ENCODE measurements at regions not wholly inside any gene's neighbourhood (a gene's known extent, or its start where the extent isn't known, plus 50 kb on each side); places are given as distances from the start of the nearest gene placed in this dataset.

DNA sequence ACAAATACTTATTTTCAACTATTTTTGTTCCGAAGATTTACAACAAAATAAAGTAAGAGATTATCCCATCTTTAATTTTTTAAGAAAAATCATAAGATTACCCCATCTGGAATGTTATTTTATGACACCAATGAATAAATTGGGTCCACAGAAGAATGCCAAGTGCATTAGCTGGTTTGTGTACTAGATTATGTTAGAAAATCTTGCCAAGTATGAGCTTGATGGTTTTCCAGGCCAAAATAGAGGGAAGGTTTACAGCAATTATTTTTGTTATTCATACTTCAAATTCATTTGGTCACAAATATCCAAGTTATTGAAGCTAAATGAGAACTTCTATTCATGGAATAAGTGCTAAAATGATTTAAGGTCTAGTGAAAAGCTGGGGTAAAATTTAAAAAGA, 109.4 kb upstream of the DMRTA1 start:
- DNase-seq (no peak), ATAC-seq (no peak)
- H3K9me3 ChIP-seq, result no peaks in the 10 kb centered on the region
- H3K4me1 ChIP-seq (ENCODE audit: low read depth), result no peaks in the 10 kb centered on the region
- H3K4me3 ChIP-seq, result no peak overlapping the region
- no peaks in the 10 kb centered on the region for H3K36me3 ChIP-seq (ENCODE audit: low read depth)
- intact Hi-C loops (cut with DNase I, micrococcal nuclease), result no loop called here
- TF ChIP-seq, protein P1, sequence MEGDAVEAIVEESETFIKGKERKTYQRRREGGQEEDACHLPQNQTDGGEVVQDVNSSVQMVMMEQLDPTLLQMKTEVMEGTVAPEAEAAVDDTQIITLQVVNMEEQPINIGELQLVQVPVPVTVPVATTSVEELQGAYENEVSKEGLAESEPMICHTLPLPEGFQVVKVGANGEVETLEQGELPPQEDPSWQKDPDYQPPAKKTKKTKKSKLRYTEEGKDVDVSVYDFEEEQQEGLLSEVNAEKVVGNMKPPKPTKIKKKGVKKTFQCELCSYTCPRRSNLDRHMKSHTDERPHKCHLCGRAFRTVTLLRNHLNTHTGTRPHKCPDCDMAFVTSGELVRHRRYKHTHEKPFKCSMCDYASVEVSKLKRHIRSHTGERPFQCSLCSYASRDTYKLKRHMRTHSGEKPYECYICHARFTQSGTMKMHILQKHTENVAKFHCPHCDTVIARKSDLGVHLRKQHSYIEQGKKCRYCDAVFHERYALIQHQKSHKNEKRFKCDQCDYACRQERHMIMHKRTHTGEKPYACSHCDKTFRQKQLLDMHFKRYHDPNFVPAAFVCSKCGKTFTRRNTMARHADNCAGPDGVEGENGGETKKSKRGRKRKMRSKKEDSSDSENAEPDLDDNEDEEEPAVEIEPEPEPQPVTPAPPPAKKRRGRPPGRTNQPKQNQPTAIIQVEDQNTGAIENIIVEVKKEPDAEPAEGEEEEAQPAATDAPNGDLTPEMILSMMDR (IDR thresholded peaks at IDR 0.05), result no peak

DNA sequence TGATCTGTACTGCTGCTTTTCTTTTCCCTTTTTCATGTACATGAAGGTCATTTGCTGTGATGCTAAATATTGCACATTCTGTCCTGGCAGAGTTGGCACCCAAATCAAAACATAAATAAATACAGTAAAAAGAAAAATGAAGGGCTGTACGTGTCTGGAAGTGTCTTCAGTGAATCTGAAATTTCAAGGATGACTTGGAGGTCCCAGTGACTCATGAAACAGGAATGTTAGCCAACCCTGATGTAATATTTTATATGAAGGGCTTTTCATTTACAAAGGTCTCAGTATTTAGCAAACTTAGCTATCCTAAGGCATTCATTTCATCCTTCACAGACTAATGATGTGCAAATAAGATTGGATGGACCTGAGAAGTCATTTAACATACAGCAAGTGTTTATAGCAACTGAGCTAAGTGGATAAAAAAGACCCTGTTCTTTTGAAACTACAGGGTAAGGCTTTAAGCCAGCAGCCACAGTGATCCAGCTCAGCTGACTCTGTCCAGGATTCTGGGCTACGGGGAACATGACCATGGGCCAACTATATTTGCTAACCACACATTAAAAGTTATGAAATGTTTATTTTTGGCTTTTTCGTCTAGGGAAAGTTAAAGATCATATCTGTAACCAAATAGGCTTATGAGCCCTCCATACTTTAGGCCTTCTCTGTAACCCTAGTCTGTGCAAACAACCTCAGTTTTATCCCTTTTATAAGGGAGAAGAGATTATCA, 104.0 kb upstream of the DMRTA1 start:
- TF ChIP-seq, protein P1 (IDR thresholded peaks at IDR 0.05), result no peak
- intact Hi-C loops (cut with DNase I, micrococcal nuclease), result no loop called here
- DNase-seq, result no peak

DNA sequence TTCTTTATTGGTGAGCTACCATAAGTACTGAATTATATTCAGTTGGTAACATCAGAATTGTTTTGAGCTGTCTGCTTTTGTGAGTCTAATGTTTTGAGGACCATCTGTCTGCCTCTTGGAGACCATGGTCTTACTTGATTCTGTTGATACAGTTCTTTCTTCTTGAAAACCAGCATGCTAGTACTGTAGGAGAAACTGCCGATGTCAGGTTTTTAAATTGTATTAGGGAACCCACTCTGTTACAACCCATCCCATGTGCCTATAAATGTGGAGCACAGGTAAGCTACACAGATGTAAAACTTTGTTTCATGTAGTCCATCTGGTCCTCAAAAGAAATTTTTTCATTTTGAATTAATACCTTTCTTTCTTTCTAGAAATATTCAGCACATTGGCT, 103.4 kb upstream of the DMRTA1 start:
- intact Hi-C loops (cut with DNase I, micrococcal nuclease), result no loop called here
- no peak overlapping the region for H3K4me3 ChIP-seq
- H3K36me3 ChIP-seq (ENCODE audit: low read depth), result no peaks in the 10 kb centered on the region
- no peaks in the 10 kb centered on the region for H3K4me1 ChIP-seq (ENCODE audit: low read depth)
- no peak for ATAC-seq
- no peak for DNase-seq
- TF ChIP-seq, protein P1 (IDR thresholded peaks at IDR 0.05), result no peak
- no peaks in the 10 kb centered on the region for H3K9me3 ChIP-seq

More for the DNA sequence above, 104.0 kb upstream of the DMRTA1 start:
- Histone ChIP-seq H3K36me3 (ENCODE audit: low read depth) (no peaks in the 10 kb centered on the region), H3K4me1 (ENCODE audit: low read depth) (no peaks in the 10 kb centered on the region), H3K4me3 (no peak overlapping the region), H3K9me3 (no peaks in the 10 kb centered on the region)
- ATAC-seq, result no peak

DNA sequence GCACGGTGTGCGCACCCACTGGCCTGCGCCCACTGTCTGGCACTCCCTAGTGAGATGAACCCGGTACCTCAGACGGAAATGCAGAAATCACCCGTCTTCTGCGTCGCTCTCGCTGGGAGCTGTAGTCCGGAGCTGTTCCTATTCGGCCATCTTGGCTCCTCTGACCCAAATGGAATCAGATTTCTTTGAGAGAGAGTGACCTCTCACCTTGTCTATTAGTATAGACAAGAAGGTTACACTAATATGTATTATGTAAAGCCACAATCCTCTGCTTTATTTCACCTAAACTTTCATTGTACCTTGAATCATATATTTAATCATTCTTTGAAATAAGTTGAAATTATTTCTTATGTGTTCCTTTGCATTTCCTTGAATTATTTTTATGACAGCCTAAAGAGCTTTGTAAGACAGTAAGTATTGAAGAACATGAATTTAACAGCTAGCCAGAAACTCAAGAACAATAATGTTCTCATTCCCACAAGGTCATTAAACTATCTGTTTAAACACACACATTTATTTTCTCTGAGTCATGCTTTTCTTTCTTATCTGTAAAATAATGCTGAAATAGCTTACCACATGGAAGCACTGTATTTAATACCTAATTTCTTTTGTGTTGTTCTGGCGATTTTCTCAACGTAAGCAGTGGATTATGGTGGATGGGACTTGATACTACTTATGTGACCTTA, 91.8 kb upstream of the DMRTA1 start:
- TF ChIP-seq, protein P1 (IDR thresholded peaks at IDR 0.05), result no peak
- no peak for DNase-seq
- H3K4me3 ChIP-seq, result no peak overlapping the region
- no peak for ATAC-seq
- H3K4me1 ChIP-seq (ENCODE audit: low read depth), result no peaks in the 10 kb centered on the region
- intact Hi-C loops (cut with DNase I, micrococcal nuclease), result no loop called here
- H3K36me3 ChIP-seq (ENCODE audit: low read depth), result no peaks in the 10 kb centered on the region
- no peaks in the 10 kb centered on the region for H3K9me3 ChIP-seq

DNA sequence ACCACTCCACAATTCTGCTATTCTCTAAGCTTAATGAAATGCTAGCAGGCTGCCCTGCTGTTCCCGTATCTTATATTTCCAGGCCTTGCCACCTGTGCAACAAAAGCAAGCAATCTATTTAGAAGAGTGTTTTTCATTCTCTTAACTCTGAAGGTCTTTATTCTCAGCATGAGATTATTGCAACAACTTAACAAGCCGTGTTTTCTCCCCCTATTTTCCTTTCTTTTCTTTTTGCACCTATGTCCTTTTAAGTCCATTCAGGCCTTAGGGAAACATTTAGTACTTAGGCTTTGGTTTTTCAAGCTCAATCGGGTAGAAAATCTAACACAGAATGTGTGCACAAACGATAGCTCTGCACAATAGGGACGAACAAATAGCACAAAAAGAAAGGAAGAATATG, 89.6 kb upstream of the DMRTA1 start:
- no peaks in the 10 kb centered on the region for H3K36me3 ChIP-seq (ENCODE audit: low read depth)
- ATAC-seq (no peak), DNase-seq (no peak)
- intact Hi-C loops (cut with DNase I, micrococcal nuclease), result no loop called here
- H3K4me3 ChIP-seq, result no peak overlapping the region
- TF ChIP-seq, protein P1 (IDR thresholded peaks at IDR 0.05), result no peak
- no peaks in the 10 kb centered on the region for H3K9me3 ChIP-seq
- H3K4me1 ChIP-seq (ENCODE audit: low read depth), result no peaks in the 10 kb centered on the region
